ENCODE measurements at regions not wholly inside any gene's neighbourhood (a gene's known extent, or its start where the extent isn't known, plus 50 kb on each side); places are given as distances from the start of the nearest gene placed in this dataset.

GRCh38 chr9:118364266-118365106, 660.3 kb downstream of the TLR4 start:
- DNase-seq (ENCODE audit: low read depth in 1 of 2, low spot score in 1 of 2) = no peak

- DNase-seq (ENCODE audit: low read depth in 1 of 2, low spot score in 1 of 2) = no peak
These were observed 662.0 kb downstream of the TLR4 start for GRCh38 chr9:118366228-118366627.

- no peak for DNase-seq (ENCODE audit: low read depth in 1 of 2, low spot score in 1 of 2)
These were observed 663.2 kb downstream of the TLR4 start for GRCh38 chr9:118367383-118367782.

GRCh38 chr9:118384531-118385100, 680.4 kb downstream of the TLR4 start:
- no peak for DNase-seq (ENCODE audit: low read depth in 1 of 2, low spot score in 1 of 2)

GRCh38 chr9:118395415-118395814, 691.2 kb downstream of the TLR4 start:
- no peak for DNase-seq (ENCODE audit: low read depth in 1 of 2, low spot score in 1 of 2)

DNA sequence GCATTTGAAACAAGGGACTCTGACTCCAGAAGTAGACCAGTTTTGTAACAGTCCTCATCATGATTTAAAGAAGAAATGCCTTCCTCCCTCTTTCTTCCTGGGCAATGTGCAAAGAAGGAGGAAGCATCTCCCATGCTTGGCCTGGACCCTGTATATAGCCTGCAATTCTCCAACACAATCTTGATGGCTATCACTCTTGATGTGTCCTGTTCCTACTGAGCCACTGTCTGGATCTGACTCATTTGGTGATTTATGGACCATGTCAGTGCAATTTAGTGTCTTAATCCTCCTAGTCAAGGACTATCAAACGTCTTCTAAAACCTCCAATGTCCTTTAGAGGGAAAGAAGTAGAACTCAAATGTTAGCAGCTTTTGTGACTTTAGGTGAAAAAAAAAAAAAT, 697.3 kb downstream of the TLR4 start:
- DNase-seq (ENCODE audit: low read depth in 1 of 2, low spot score in 1 of 2) = no peak

DNA sequence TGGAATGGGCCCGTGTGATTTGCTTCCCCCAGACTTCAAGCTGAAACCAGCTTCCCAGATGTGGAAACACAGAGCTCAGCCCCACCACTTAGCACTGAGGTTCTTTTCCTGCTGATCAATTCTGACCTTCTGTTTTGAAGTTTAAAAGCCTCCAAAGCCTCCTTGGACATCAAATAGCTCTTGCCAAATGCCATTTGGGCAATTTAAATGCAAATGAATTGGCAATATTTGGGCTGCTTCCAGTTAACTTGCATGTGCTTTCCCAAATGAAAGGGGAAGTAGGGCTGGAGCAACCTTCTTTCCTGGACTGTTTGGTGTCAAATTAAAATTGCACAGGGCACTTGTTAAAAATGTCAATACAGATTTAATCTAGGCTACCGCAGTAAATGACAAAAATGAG, 710.5 kb downstream of the TLR4 start:
- no peak for DNase-seq (ENCODE audit: low read depth in 1 of 2, low spot score in 1 of 2)

DNA sequence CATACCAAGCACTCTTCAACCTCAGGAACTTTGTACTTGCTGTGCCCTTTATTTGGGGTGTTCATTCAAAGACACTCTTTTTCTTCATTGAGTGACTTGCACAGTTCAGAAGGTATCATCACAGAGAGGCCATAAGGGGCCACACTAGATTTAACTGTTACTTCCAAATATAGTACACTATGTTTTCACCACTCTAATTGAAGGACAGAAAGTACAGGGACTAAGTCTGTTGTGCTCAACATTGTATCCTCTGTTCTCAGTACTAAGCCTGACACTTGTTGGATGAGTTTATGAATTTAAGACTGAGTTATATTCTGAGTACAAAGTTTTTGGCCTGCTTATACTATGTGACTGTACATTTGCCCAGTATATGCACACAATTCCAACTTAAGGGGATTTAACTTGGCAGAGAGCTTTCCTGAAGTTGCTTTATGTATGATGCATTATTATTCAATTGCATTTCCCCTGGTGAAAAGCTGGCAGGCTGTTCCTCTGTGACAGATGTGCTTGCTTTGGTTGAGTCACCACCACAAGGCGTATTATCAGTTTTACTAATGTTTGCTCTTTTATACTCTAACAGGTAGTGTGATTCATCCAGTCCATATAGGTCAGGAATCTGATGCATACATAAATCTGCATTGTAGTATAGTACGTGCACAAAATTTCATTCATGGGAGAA, 714.8 kb downstream of the TLR4 start:
- no peak for DNase-seq (ENCODE audit: low read depth in 1 of 2, low spot score in 1 of 2)

GRCh38 chr9:118419676-118420075, 715.5 kb downstream of the TLR4 start:
- no peak for DNase-seq (ENCODE audit: low read depth in 1 of 2, low spot score in 1 of 2)

DNA sequence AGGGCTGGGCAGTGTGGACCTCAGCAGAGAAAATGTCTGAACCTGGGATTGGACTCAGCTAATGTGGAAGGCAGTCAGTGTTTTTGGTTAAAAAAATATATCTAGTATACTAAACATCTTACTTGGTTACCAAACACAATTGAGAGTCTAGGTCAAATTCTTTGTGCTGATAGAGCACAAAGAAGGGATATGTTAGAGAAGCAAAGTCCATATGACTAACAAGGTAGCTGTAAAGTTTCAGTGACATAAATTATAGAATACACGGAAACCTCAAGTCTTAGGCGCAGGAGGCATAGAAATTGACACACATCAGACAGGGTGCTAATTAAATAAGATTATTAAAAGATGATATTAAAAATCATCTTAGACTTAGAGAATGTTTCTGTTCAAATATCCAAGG, 718.3 kb downstream of the TLR4 start:
- no peak for DNase-seq (ENCODE audit: low read depth in 1 of 2, low spot score in 1 of 2)

DNA sequence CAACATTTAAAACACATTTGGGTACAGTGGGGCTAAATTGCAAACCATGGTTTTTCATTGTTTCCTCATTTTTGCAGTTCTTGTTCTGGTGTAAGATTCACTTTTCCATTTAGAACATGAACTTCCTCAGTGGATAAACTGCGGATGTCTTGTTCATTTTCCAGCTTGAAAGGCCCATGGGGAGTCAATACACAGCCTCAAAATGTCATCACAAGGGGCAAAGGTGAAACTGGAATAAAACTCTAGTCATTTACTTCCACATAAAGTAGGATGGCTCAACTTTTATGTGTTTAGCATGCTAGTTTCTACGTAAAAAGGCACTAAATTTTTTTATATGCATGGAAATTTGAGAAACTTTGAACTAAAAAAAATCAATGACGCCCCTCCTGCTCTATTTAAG, 718.8 kb downstream of the TLR4 start:
- DNase-seq (ENCODE audit: low read depth in 1 of 2, low spot score in 1 of 2) = no peak

GRCh38 chr9:118423721-118424120, 719.5 kb downstream of the TLR4 start:
- DNase-seq (ENCODE audit: low read depth in 1 of 2, low spot score in 1 of 2) = no peak

- DNase-seq (ENCODE audit: low read depth in 1 of 2, low spot score in 1 of 2) = no peak
These were observed 722.6 kb downstream of the TLR4 start for GRCh38 chr9:118426772-118427171.

DNA sequence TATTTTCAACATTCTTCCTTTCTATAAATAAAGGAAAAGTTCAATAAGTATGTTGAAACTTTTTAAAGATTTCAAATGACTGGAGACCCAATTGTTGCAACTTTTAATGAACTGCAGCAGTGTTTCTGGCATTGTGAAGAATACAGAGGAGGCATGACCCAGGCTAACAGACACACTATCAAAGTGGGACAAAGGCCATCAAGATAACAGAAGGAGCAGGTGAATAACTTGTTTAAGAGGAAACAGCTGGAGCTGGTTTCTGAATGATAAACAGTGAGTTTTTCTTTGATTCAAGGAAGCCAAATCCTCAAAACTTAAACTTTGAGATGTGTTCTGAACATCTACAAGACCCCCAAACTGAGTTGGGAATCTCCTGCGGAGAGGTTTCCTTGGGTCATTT, 734.6 kb downstream of the TLR4 start:
- no peak for DNase-seq (ENCODE audit: low read depth in 1 of 2, low spot score in 1 of 2)

DNA sequence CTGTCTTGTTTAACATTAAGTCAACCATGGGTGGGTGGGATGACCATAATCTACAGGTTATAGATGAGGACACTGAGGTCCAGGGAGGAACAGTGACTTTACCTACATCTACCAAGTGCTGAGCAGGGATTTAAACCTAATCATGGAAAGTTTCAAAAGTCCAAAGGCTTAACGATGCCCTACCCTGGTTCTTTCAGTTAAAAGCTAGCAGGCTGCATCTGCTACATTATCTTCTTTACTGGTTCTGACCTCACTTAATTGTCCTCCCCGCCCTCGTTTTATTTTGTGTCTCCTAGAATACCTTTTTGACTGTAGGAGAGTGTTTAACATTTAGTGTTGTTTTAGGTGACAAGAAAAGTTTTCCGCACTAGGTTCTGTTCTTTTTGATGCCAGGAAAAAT, 735.2 kb downstream of the TLR4 start:
- DNase-seq (ENCODE audit: low read depth in 1 of 2, low spot score in 1 of 2) = no peak

DNA sequence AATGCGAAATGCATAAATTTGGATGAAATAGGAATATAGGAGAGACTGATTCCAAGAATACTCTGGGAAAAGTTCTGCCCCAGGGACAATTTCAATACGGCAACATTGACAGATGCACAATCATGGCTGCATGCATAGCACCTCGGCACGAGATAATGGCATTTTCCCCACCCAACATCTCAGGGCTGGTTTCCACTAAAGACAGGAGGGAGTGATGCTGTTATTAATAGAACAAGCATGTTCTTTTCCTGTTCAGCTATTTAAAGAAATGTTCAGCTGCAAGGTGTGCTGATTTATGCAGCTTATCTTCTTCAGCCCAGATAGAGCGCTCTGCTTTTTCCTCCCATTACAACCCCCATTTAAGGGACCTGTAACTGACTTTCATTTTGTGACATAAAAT, 740.2 kb downstream of the TLR4 start:
- no peak for DNase-seq (ENCODE audit: low read depth in 1 of 2, low spot score in 1 of 2)

GRCh38 chr9:118446943-118447639, 742.9 kb downstream of the TLR4 start:
- no peak for DNase-seq (ENCODE audit: low read depth in 1 of 2, low spot score in 1 of 2)

GRCh38 chr9:118449554-118449953, 745.4 kb downstream of the TLR4 start:
- no peak for DNase-seq (ENCODE audit: low read depth in 1 of 2, low spot score in 1 of 2)

GRCh38 chr9:118455259-118455658, 751.1 kb downstream of the TLR4 start:
- DNase-seq (ENCODE audit: low read depth in 1 of 2, low spot score in 1 of 2) = no peak

DNA sequence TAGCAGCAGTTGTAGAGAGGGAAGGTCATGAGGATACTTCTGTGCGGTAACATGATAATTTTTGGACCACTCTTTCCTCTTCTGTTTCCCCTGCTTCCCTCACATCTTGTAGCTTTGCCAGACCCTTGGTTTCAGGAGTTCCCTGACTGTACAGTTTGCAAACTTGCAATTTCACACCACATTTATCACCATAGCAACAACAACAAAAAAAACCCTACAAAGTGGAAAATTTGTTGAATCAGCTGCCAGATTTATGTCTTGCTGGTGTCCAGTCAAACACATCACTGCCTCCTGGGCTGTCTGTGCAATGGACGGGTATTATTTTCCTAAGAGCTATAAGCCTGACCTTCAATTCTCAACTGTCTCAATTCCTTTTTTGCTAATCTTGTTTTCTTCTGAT, 751.6 kb downstream of the TLR4 start:
- DNase-seq (ENCODE audit: low read depth in 1 of 2, low spot score in 1 of 2) = no peak

- DNase-seq (ENCODE audit: low read depth in 1 of 2, low spot score in 1 of 2) = no peak
These were observed 753.2 kb downstream of the TLR4 start for GRCh38 chr9:118457171-118458000.
